GM21737 (cell line): ENCODE measurements at regions not wholly inside any gene's neighbourhood (a gene's known extent, or its start where the extent isn't known, plus 50 kb on each side); places are given as distances from the start of the nearest gene placed in this dataset.
"Not testable (repeated sequence)": the region's sequence is repeated elsewhere in the genome, so short reads cannot be mapped to it uniquely, and the experiment has no call there.

Source experiments
- ATAC-seq: cut with Tn5 transposase; IDR thresholded peaks from one replicate; pipeline ENCODE4 v1.9.1; 2021; ENCODE audit warnings: mild to moderate bottlenecking, moderate library complexity; ENCODE audit not compliant: unreplicated experiment

DNA sequence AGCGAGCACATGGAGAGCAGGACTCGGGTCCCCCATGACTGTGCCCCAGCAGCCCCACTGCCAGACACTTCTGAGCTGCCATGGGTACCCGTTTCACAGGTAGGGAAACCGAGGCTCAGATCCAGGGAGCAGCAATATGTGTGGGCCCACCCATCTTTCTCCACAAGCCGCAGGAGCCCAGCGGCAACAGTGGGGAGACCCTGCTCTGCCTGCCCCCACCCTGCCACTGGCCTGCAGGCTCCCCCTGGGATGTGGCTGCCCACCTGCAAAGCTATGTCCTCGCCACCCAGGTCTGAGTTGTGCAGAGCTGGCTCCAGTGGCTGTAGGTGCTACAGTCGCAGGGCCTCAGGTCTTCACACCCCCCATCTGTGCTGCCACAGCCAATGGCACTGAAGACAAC is 50.6 kb upstream of the C1QTNF9B start:
- ATAC-seq: no peak

DNA sequence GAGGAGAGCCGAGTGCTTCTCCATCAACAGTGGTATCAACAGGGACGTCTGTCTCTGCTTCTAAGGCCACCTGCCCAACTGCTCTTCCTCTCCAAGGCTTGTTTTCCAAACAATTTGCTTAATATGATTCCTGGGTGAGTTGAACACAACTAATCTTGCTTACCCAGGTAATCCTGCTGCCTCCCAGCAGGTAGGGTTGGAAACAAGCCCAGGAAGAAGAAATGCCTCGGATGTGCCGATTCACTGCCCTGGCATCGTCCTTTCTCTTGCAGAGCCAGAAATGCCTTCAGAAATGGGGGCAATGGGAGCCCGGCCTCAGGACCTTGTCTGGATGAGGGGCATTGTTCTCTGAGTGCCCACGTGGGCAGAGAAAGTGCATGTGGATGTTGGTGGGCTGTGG is 51.9 kb upstream of the C1QTNF9B start:
- ATAC-seq: no peak

DNA sequence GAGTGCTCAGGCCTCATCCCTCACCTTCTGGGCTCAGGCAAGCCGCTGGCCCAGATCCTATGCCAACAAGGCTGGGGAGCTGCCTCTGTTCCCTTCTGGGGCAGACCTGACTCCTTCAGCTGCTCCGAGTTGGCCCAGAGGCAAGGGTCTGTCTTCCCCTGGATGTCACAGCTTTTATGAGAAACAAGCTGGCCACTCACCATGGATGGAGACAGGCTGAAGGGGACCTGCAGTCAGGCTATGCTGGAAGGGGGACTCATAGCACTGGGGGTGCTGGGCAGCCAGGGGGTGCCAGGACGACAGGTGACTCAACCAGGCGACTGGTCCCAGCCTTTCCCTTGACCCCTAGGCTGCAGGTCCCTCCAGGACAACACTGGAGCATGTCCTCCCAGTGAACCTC is 52.4 kb upstream of the C1QTNF9B start:
- ATAC-seq: no peak

DNA sequence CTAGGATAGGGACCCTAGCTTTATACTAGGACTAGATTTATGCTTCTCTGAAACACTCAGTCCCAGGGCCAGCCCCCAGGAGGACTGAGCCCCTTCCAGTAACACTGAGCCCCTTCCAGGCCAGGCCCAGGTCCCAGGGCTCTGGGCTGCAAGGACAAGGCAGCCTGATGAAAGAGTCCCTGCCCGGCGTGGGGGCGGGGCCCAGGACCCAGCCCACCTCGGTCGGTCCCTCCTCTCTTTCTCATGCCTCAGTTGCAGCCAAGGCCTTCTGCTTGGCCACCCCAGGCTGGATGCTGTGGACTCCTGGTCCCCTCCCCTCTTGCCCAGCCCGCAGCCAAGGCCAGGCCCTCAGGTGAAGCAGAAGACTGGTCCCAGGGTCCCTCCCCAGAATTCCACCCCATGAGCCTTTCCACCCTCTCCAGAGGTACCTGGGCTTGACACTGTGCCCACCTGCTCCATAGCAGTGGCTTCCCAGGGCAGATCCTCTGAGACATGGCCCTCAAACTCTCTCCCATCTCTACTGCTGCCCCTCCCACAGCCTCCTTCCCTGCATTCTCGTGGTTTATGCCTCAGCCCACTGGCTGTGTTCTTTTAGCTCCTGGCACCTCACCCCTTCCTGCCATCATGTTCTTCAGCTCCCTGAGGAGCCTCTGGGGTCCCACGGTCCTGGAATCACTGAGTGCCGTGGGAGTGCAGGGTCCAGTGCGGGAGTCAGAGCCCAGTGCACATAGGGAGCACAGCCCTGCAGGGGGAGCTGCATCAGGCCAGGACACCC is 53.6 kb upstream of the C1QTNF9B start:
- ATAC-seq: no peak

DNA sequence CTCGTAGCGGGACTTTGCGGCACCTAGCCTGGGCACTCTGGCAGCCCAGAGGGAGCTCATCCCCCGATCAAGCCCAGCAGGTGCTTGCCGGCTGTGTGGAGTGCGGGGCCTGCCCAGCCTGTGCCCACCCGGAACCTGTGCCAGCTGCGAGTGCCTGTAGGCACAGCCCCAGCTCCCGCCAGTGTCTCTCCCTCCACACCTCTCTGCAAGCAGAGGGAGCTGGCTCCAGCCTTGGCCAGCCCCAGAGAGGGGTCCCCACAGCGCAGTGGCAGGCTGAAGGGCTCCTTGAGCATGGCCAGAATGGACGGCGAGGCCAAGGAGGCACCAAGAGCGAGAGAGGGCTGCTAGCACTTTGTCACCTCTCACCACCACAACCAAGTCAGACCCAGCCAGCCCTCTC is 55.5 kb upstream of the C1QTNF9B start:
- no peak for ATAC-seq

DNA sequence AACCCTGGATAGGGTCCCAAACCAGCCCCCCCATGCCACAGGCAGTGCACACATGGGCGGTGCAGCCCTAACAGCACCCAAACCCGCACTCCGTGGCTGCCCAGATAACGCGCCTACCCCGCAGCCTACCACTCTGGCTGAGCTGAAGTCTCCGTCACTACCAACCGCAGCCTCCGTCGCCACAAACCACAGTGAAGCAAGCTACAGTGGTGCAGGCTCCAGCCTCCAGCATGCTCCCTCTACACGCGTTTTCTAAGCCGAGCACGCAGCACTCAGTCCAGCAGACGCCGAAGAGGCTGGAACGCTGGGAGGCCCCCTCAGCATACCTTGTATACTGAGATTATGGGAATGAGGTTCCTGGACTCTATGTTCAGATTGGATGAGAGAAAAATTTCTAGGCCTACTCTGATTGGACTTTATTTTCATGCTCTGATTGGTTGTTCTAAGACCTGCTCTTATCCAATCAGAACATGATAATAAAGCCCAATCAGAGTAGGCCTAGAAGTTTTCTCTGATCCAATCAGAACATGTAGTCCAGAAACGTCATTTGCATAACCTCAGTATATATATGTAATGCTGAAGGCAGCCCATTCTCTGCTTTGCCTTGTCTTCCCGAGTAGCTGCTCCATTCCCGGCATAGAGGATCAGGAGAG is 56.7 kb upstream of the C1QTNF9B start:
- ATAC-seq: no peak

DNA sequence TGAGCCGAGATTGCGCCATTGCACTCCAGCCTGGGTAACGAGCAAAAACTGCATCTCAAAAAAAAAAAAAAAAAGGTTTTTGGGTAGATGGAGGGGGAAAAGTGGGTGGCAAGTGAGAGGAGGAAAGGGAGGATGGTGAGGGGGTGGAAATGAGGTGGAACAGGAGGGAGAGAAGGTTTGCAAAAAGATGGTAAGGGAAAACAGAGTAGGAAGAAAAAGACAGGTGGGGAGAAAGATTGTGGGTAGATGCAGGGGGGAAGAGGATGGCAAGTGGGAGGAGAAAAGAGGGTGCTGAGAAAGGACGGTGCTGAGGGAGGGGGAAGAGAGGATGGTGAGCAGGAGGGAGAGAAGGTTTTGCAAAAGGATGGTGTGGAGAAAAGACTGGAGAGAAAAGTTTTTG is 57.8 kb upstream of the C1QTNF9B start:
- no peak for ATAC-seq

DNA sequence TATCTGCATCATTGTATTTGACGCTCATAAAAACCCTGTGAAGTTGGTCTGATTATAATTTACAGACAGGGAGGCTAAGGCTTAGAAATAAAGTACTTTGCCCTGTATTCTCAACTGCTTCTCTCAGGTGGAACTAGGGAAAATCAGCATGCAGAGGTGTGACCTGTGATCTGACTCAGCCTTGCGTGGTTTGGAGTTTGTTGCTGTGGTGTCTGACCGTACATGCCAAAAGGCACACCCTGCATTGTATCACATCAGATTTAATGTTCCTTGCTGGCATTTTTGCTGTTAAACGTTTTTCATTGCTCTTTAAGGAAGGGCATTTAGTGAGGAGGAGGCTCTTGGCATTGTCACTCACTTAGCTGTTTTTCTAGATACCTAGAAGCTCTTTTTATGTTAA is 58.8 kb upstream of the C1QTNF9B start:
- no peak for ATAC-seq

DNA sequence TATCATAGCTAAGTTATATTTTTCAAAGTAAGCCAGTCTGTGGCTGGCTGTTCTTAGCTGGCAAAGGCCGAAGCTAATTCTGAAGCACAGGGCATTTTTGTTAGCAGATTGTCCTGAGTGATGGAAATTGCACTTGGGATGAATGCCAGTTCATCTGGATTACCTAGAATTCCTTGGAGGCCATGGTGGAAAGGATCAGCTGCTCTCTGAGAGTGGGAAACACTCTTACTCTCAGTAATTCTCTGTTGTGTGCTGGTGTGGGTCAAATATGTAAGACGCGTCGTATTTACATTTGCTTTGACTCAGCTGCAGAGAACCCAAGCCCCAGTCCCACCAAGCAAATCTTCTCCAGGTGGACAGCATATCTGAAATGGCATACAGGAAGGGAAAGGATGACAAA is 60.7 kb upstream of the C1QTNF9B start:
- no peak for ATAC-seq

DNA sequence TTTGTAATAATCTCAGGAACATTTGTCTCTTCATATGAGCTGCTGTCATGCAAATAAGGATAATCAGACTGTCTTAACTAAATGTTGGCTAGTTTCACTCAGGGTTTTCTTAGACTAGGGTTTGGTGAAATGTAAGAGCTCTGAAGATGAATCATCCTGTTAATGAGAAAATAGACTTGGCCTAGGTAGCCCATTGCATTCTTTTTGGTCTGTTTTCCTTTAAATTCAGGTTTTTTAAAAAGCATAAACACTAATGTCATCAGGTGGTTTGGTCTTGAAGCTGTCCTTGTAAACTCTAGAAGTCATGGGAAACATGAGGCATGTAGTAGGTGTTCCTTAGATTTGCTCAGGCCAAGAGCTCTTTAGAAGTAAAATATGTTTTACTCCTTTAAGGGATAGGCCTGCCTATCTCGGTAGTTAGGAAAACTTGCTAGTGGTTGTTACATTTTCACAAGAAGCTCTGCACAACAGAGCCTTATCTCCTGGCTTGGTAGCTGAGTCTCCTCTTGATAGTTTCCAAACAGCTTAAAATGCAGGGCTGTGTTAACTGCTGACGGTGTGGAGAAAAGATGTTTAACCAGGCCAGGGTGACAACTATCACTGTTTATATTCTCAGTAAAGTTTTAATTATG is 62.0 kb upstream of the C1QTNF9B start:
- ATAC-seq: no peak

DNA sequence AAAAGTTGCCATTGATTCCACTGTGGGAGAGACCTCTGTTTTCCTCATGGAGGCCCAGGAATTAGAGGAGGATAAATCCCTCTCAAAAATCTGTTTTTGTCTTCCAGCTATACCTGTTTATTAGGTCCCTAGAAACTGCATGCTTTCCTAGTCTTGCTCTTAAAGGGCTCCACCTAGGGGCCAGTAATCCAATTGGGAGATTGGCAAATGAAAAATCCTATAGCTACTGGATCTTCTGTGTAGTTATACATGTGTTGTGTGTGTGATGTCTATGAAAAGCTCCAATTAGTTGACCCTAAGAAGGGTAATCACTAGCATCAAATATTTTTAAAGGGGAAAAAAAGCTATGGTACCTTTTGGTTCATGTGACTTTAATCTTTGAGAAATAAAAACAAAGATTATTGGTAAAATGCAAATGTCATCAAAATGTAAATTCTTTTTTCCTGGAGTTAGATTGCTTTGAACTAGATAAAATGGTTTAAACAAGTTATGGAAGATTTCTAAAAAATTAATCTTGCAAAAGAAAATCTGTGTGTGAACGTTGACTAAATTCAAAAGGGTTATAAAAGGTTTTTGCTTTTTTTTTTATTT is 63.4 kb upstream of the C1QTNF9B start:
- ATAC-seq: no peak

DNA sequence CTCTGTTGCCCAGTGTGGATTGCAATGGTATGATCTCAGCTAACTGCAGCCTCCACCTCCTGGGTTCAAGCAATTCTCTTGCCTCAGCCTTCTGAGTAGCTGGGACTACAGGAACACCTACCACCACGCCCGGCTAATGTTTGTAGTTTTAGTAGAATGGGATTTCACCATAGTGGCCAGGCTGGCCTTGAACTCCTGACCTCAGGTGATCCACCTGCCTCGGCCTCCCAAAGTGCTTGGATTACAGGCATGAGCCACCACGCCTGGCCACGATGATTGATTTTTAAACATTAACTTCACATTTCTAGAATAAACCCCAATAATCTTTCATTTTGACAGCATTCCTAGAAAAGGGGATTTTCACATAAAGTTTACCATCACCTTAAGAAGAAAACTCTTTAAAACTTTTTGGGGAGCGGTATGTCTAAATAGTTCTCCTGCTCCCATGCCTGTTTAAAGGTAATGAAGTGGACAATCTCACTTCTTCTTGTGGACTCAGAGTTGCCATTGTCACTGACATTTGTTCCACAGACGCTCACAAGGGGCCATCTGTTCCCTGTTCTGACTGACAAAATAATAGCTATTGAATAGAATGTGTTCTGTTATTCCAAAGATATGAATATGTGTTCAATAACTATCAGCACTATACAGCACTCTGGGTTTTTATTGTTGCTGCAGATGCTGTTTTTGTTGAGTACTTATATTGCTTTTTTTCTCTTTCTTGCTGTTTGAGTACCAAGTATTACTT is 66.1 kb upstream of the C1QTNF9B start:
- ATAC-seq: no peak

DNA sequence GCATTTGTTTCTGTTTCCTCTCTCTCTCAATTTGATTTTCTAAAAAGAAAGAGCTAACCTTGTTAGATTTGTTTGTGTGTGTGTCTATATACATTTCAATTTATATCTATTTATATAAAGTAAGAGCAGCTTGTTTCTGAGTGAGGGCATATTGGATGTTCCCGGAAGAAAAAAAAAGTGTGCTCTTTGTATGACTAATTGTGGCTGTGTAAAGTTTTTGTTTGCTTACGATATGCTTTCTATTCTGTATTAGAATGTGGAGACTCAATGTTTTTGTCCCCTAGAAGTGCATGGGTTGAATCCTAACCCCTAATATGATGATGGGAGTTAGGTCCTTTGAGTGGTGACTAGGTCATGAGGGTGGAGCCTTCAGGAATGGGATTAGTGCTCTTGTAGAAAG is 66.6 kb upstream of the C1QTNF9B start:
- ATAC-seq: no peak

DNA sequence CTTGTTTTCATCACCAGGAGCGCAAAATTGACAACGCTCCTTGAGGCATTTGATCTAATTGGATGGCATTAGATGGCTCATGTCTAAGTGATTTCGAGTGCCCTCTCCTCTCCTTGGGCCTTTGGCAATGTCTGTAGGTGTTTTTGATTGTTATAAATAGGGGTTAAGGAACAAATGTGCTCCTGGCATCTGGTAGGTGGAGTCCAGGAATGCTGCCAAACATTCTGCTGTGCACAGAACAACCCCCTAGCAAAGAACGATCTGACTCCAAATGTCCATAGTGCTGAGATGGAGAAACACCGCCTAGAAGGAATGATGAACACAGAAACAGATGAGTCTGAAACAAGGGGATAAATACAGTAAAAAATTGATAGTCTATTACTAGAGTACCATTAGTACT is 68.0 kb upstream of the C1QTNF9B start:
- ATAC-seq: no peak

DNA sequence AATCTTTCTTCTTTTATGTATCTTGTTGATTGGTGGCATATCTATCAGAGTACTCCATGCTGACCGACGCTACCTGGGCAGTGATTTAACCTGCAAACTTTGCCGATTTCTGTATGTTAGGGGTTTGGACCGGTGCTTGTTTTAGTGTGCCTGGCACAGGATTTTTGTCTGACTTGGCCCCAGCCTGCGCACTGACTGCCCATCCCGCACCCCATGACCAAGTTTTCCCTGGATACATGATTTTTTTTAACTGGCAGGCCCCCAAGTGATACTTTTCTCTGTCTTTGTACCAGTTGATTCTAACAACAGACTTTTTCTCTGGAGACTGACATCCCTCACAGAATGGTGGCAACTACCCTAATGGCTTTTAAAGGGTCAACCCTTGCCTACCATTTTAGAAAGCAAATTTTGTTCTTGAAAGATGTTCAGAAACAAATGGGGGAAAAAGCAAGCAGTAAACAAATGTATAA is 69.0 kb upstream of the C1QTNF9B start:
- no peak for ATAC-seq

DNA sequence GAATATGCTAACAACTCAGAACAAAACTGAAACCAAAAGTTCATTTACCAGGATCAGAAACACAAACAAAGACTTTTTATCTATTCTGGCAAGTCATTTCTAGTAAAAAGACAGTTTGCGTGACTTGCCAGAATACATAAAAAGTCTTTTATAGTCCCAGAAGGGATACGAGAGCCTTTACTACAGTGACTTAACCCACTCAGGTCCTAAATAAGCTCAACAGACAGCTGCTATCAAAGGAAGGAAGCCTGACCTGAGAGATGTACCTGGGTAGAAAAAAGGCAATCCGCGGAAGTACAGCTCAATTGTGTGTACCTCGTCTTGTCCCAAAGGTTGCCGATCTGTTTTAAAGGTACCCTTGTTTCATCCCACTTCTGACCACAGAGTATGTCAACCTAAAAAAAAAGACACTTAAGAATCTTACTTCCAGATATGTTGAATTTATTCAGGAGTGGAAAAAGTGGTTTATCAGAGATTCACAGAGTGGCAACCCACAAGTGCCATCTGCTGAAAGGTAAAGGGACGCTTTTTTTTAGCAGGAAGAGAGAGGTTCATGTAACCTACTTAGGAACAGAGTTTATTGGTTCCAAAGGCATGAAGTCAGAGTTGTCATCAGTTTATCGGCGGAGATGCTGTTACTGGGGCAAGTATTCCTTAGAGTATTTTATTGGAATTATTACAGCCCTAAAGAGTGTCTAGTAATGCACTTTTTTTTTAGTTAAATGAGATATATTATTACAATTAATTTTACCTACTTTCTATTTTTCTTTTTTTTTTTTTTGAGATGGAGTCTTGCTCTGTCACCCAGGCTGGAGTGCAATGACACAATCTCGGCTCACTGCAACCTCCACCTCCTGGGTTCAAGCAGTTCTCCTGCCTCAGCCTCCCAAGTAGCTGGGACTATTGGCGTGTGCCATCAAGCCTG is 69.7 kb upstream of the C1QTNF9B start:
- peak; percentile 50 for ATAC-seq

DNA sequence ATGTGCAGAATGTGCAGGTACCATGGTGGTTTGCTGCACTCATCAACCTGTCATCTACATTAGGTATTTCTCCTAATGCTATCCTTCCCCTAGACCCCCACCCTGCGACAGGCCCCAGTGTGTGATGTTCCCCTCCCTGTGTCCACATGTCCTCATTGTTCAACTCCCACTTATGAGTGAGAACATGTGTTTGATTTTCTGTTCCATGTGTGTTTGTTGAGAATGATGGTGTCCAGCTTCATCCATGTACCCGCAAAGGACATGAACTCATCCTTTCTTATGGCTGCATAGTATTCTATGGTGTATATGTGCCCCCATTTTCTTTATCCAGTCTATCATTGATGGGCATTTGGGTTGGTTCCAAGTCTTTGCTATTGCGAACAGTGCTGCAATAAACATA is 70.5 kb upstream of the C1QTNF9B start:
- ATAC-seq: not testable (repeated sequence)

DNA sequence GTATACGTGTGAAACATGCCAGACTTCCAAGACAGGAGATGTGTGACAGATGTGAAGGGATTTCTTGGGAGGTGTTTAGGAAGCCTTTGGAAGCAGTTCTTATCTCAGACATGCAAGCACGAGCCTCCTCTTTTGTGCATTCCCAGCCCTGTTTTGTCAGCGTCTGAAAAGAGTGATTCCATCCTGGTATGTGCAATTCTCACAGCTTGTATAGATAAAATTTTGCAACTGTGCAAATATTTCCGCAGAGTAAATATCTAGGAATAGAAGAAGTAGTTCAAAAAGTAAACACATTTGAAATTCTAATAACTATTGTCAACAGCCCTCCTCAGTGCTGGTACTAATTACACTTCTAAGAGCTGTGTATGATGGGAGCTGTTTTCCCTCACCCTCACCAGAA is 72.3 kb upstream of the C1QTNF9B start:
- ATAC-seq: no peak

DNA sequence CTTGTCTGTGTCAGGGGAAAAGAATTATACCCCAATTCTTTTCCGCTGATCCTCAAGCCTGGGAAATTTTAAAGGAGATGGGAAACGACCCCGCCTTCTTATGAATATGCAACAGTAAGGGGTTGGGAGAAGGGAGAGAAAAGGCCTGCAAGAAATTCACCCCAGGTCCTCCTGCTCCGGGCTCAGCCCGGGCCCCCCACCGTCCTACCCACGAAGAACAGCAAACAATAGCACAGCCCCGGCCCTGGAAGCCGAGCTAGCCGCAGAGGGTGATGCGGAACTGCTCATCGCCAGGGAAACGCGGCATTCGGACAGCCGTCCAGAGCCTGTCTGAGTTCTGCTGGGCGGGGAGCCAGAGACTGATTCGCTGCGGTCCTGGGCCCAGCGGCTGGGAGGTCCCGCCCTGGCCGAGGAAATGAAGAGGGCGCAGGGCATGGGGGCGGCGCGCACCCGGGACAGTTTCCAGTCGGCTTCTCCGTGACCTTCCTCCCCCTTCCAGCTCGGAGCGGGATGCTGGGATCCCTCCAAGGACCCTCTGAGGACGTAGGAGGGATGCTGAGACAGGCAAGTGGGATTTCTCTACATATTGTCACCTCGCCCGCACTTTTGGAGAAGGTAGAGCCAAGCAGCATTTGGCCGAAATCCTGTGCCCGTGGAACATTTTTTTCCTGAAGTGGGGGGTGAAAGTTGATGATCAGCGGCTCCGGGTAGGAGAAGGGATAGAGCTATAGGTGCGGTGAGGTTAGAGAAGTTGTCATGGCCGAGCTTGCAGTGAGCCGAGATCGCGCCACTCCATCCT is 82.3 kb upstream of the C1QTNF9B start:
- peak; percentile 60 for ATAC-seq
